ENCODE measurements at regions not wholly inside any gene's neighbourhood (a gene's known extent, or its start where the extent isn't known, plus 50 kb on each side); places are given as distances from the start of the nearest gene placed in this dataset.
A peak's percentile ranks its signal among the peaks of the same experiment; 100 is the strongest.

DNA sequence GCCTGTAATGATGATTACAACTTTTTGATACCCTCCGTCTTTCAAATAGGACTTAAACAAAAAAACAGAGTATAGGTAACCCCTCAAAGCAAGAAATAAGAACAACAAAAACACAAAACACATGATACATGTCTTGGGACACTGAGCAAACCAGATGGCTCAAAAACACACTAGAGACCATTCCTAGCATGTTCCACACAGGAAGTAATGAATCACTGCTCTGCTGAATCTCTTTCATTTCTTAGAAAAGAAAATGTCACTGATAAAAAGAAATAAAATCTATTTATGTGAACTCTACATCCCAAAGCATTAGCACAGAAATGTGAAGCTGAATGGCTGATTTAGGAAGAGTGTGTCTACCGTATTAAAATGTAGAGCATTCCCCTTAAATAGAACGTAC is 134.5 kb upstream of the IL15 start:
- Histone ChIP-seq H3K4me3 (ENCODE audit: low read depth in 2 of 2, low read length in 1 of 2) (no peak overlapping the region; a peak in 1 of 4 replicates), H3K36me3 (replicated peaks in 1 of 2; ENCODE audit: control insufficient read depth in 1 of 2, insufficient read depth in 2 of 2, low read length in 1 of 2) (no peaks in the 10 kb centered on the region), H3K4me1 (ENCODE audit: control insufficient read depth in 1 of 2, insufficient read depth in 2 of 2, low read depth in 1 of 2, low read length in 1 of 2) (peaks cover 0 to 9% of the 10 kb centered on the region in 2 experiments; a peak in 3 of 4 replicates), H3K27me3 (ENCODE audit: insufficient read depth) (no peaks in the 10 kb centered on the region), H2AFZ (ENCODE audit: low read depth) (peak overlapping the region; percentile 27; the same call in 1 of the 2 replicates), H4K20me1 (ENCODE audit: insufficient read depth) (no peaks in the 10 kb centered on the region), H3K79me2 (ENCODE audit: insufficient read depth) (no peaks in the 10 kb centered on the region), H3K9me3 (no peaks in the 10 kb centered on the region), H3K9me2 (no peaks in the 10 kb centered on the region), H3K9ac (no peak overlapping the region), H3F3A (replicated peaks; ENCODE audit: insufficient read depth) (peaks cover 11% of the 10 kb centered on the region), H3K27ac (ENCODE audit: low read depth in 2 of 2, low read length in 1 of 2) (peak overlapping the region; percentile 25 to 84; a peak in 2 of 4 replicates), H3K4me2 (no peak overlapping the region)
- no peak for DNase-seq
- CTCF ChIA-PET: no interaction called here
- TF ChIP-seq EP300 (IDR thresholded peaks at IDR 0.05; ENCODE audit: borderline replicate concordance in 1 of 2, low read depth in 1 of 2, low read length in 1 of 2) (no peak), CHD2 (IDR thresholded peaks at IDR 0.05; ENCODE audit: low read length, partially characterized antibody) (no peak), RXRA (IDR thresholded peaks at IDR 0.05; ENCODE audit: borderline replicate concordance, low read depth) (no peak), GABPA (IDR thresholded peaks at IDR 0.05; ENCODE audit: low read depth) (no peak), RAD21 (IDR thresholded peaks at IDR 0.05; ENCODE audit: low read length) (no peak), TCF12 (IDR thresholded peaks at IDR 0.05) (peak; percentile 31; the same call in 1 of the 2 replicates), TEAD4 (IDR thresholded peaks at IDR 0.05; ENCODE audit: borderline replicate concordance, insufficient read depth) (no peak), USF2 (IDR thresholded peaks at IDR 0.05; ENCODE audit: borderline replicate concordance, low read depth, low read length) (no peak)
- 83% methylated on average over 3 of the region's 3 CpGs for WGBS (ENCODE audit: low lambda C conversion rate)
- POLR2A ChIA-PET: no interaction called here

- no peak overlapping the region for H3K4me2 ChIP-seq
- H3K4me1 ChIP-seq (ENCODE audit: control insufficient read depth in 1 of 2, insufficient read depth in 2 of 2, low read depth in 1 of 2, low read length in 1 of 2): peaks cover 0 to 9% of the 10 kb centered on the region in 2 experiments; a peak in 3 of 4 replicates
- H4K20me1 ChIP-seq (ENCODE audit: insufficient read depth): no peaks in the 10 kb centered on the region
- WGBS (ENCODE audit: low lambda C conversion rate): 32% methylated on average over 2 of the region's 2 CpGs
- peak; percentile 45 for DNase-seq
- no peaks in the 10 kb centered on the region for H3K79me2 ChIP-seq (ENCODE audit: insufficient read depth)
- H3K27ac ChIP-seq (ENCODE audit: low read depth in 2 of 2, low read length in 1 of 2): peak overlapping the region in 1 of 2 experiments; percentile 84; a peak in 2 of 4 replicates
- H3K9me3 ChIP-seq: no peaks in the 10 kb centered on the region
- H3K9ac ChIP-seq: no peak overlapping the region
- H3K4me3 ChIP-seq (ENCODE audit: low read depth in 2 of 2, low read length in 1 of 2): no peak overlapping the region
- CTCF ChIA-PET: no interaction called here
- POLR2A ChIA-PET: no interaction called here
- H3K27me3 ChIP-seq (ENCODE audit: insufficient read depth): no peaks in the 10 kb centered on the region
- TF ChIP-seq EZH2phosphoT487 (IDR thresholded peaks at IDR 0.05; ENCODE audit: borderline replicate concordance, low read depth) (no peak), FOXJ3 (CRISPR knock-in tag; IDR thresholded peaks at IDR 0.05) (peak; percentile 56), RFX5 (IDR thresholded peaks at IDR 0.05; ENCODE audit: low read length) (no peak), GATA2 (CRISPR knock-in tag; IDR thresholded peaks at IDR 0.05) (peak; percentile 48; the same call in 1 of the 2 replicates), ELF1 (IDR thresholded peaks at IDR 0.05) (no peak), TCF12 (IDR thresholded peaks at IDR 0.05) (peak; percentile 10; the same call in 1 of the 2 replicates), EP300 (IDR thresholded peaks at IDR 0.05; ENCODE audit: borderline replicate concordance in 1 of 2, low read depth in 1 of 2, low read length in 1 of 2) (peak in 1 of 2 experiments; percentile 55; a peak in 1 of 4 replicates)
- H3K36me3 ChIP-seq (replicated peaks in 1 of 2; ENCODE audit: control insufficient read depth in 1 of 2, insufficient read depth in 2 of 2, low read length in 1 of 2): no peaks in the 10 kb centered on the region
- H3K9me2 ChIP-seq: no peaks in the 10 kb centered on the region
- peaks cover 11% of the 10 kb centered on the region for H3F3A ChIP-seq (replicated peaks; ENCODE audit: insufficient read depth)
- H2AFZ ChIP-seq (ENCODE audit: low read depth): peak overlapping the region; percentile 68; the same call in 1 of the 2 replicates
Measured at GRCh38 chr4:141502755-141503154, 133.6 kb upstream of the IL15 start.

All from SK-N-SH (cell line).